ENCODE measurements at regions not wholly inside any gene's neighbourhood (a gene's known extent, or its start where the extent isn't known, plus 50 kb on each side); places are given as distances from the start of the nearest gene placed in this dataset.

- TF ChIP-seq PRDM15 (CRISPR knock-in tag; IDR thresholded peaks at IDR 0.05) (no peak), ZNF592 (IDR thresholded peaks at IDR 0.05) (no peak), SMC3 (IDR thresholded peaks at IDR 0.05; ENCODE audit: borderline replicate concordance, low read length) (no peak), POLR2AphosphoS2 (IDR thresholded peaks at IDR 0.05; ENCODE audit: low read depth, low read length) (no peak)
These were observed 140.1 kb downstream of the UCHL1 start (continued) for GRCh38 chr4:41396869-41397268.

GRCh38 chr4:41399231-41399630 is 138.7 kb upstream of the LIMCH1 start:
- H3K79me2 ChIP-seq (ENCODE audit: control insufficient read depth, insufficient read depth, low read length): no peaks in the 10 kb centered on the region
- H3K4me3 ChIP-seq: no peak overlapping the region
- CTCF ChIA-PET: no interaction called here
- in situ Hi-C loops (cut with MboI) (no loop called here), intact Hi-C loops (cut with micrococcal nuclease; ENCODE audit: unreplicated experiment) (no loop called here)
- no peaks in the 10 kb centered on the region for H3K36me3 ChIP-seq (ENCODE audit: control insufficient read depth in 2 of 2, insufficient read depth in 2 of 2, low read length in 1 of 2)
- no peak overlapping the region for H2AFZ ChIP-seq (ENCODE audit: control insufficient read depth, low read depth, low read length)
- 88% methylated on average over 1 of the region's 1 CpG for WGBS (ENCODE audit: insufficient coverage, insufficient replicate concordance, low lambda C conversion rate, missing lambda C conversion rate)
- no peaks in the 10 kb centered on the region; a peak in 2 of 4 replicates for H3K27me3 ChIP-seq (replicated peaks in 1 of 2; ENCODE audit: control insufficient read depth in 2 of 2, insufficient read depth in 2 of 2, low read length in 1 of 2)
- POLR2A ChIA-PET: no interaction called here
- no peak overlapping the region for H3K27ac ChIP-seq (ENCODE audit: control insufficient read depth, insufficient read depth)
- no peaks in the 10 kb centered on the region for H3K4me1 ChIP-seq (ENCODE audit: control insufficient read depth, insufficient read depth, low read length)
- no peak overlapping the region for H3K4me2 ChIP-seq (ENCODE audit: control insufficient read depth, insufficient read depth)
- BruUV-seq (replicated peaks): no TSS peak
- H4K20me1 ChIP-seq (ENCODE audit: control insufficient read depth, insufficient read depth): no peaks in the 10 kb centered on the region
- H3K9ac ChIP-seq (ENCODE audit: control insufficient read depth, insufficient read depth, low read length): no peak overlapping the region
- DNase-seq (ENCODE audit: low read depth, low spot score) (no peak), FAIRE-seq (no peak), ATAC-seq (no peak)
- SMC1A ChIA-PET (ENCODE audit: uncharacterized antibody, unreplicated experiment): no interaction called here
- RAD21 ChIA-PET (ENCODE audit: unreplicated experiment): no interaction called here
- H3K9me3 ChIP-seq (replicated peaks; ENCODE audit: control insufficient read depth, insufficient read depth, low read length): no peaks in the 10 kb centered on the region
- TF ChIP-seq ZNF687 (IDR thresholded peaks at IDR 0.05) (no peak), REST (IDR thresholded peaks at IDR 0.05; ENCODE audit: low read depth, low read length) (no peak)
